ENCODE measurements at regions not wholly inside any gene's neighbourhood (a gene's known extent, or its start where the extent isn't known, plus 50 kb on each side); places are given as distances from the start of the nearest gene placed in this dataset.

- no CpG with 5 or more reads among the region's 1 CpG for WGBS
- no peak overlapping the region for H3K18ac ChIP-seq (ENCODE audit: low read depth in 1 of 2, low read length in 2 of 2)
- no peak overlapping the region for H4K8ac ChIP-seq (ENCODE audit: low read length)
- H3K14ac ChIP-seq (ENCODE audit: low read length in 2 of 2), result no peak overlapping the region
- DNase-seq, result no peak
- H3K4me3 ChIP-seq (ENCODE audit: insufficient read depth in 1 of 2, low read depth in 1 of 2, low read length in 2 of 2), result no peak overlapping the region
- H2BK12ac ChIP-seq (ENCODE audit: low read length in 2 of 2), result no peak overlapping the region
- H3K4me2 ChIP-seq (ENCODE audit: low read length, poor library complexity, severe bottlenecking), result no peak overlapping the region
- H3K9me3 ChIP-seq (ENCODE audit: control insufficient read depth, low read length), result no peaks in the 10 kb centered on the region
- no peak overlapping the region for H2BK5ac ChIP-seq (ENCODE audit: low read depth, low read length, poor library complexity, severe bottlenecking)
- H3K27me3 ChIP-seq (ENCODE audit: control insufficient read depth in 1 of 2, insufficient read depth in 1 of 2, low read length in 2 of 2), result no peaks in the 10 kb centered on the region
- no peak overlapping the region for H2BK15ac ChIP-seq (ENCODE audit: low read depth, poor library complexity, severe bottlenecking)
- no peaks in the 10 kb centered on the region for H3K36me3 ChIP-seq (ENCODE audit: control insufficient read depth in 1 of 2, insufficient read depth in 2 of 2, low read depth in 1 of 2, low read length in 2 of 2)
- no peak overlapping the region for H3K9ac ChIP-seq (ENCODE audit: low read length)
- H3K4ac ChIP-seq (ENCODE audit: low read depth in 1 of 2, low read length in 2 of 2), result no peak overlapping the region
- no peak overlapping the region for H2AFZ ChIP-seq (ENCODE audit: low read depth, low read length)
- no peak overlapping the region for H2AK5ac ChIP-seq (ENCODE audit: low read length, severe bottlenecking)
- H2BK120ac ChIP-seq (ENCODE audit: low read depth, low read length), result no peak overlapping the region
- H3K4me1 ChIP-seq (ENCODE audit: control insufficient read depth, insufficient read depth, low read depth, low read length), result no peaks in the 10 kb centered on the region
- H3K23ac ChIP-seq (ENCODE audit: low read length in 2 of 2), result no peak overlapping the region
- H4K91ac ChIP-seq (ENCODE audit: low read length), result no peak overlapping the region
- no peaks in the 10 kb centered on the region for H3K79me1 ChIP-seq (replicated peaks; ENCODE audit: low read length, poor library complexity, severe bottlenecking)
- no peak overlapping the region for H3K27ac ChIP-seq (ENCODE audit: low read length, poor library complexity, severe bottlenecking)
Observed at GRCh38 chr1:209268479-209268878, 315.0 kb upstream of the CAMK1G start.

- Histone ChIP-seq H2AK5ac (ENCODE audit: low read length, severe bottlenecking) (no peak overlapping the region), H3K4me1 (ENCODE audit: control insufficient read depth, insufficient read depth, low read depth, low read length) (no peaks in the 10 kb centered on the region), H3K18ac (ENCODE audit: low read depth in 1 of 2, low read length in 2 of 2) (no peak overlapping the region), H2BK12ac (ENCODE audit: low read length in 2 of 2) (no peak overlapping the region), H2BK120ac (ENCODE audit: low read depth, low read length) (no peak overlapping the region), H3K79me1 (replicated peaks; ENCODE audit: low read length, poor library complexity, severe bottlenecking) (no peaks in the 10 kb centered on the region), H3K23ac (ENCODE audit: low read length in 2 of 2) (no peak overlapping the region), H4K8ac (ENCODE audit: low read length) (no peak overlapping the region), H4K91ac (ENCODE audit: low read length) (no peak overlapping the region), H3K27me3 (ENCODE audit: control insufficient read depth in 1 of 2, insufficient read depth in 1 of 2, low read length in 2 of 2) (no peaks in the 10 kb centered on the region), H3K4me3 (ENCODE audit: insufficient read depth in 1 of 2, low read depth in 1 of 2, low read length in 2 of 2) (no peak overlapping the region), H3K27ac (ENCODE audit: low read length, poor library complexity, severe bottlenecking) (no peak overlapping the region), H2BK5ac (ENCODE audit: low read depth, low read length, poor library complexity, severe bottlenecking) (no peak overlapping the region), H3K14ac (ENCODE audit: low read length in 2 of 2) (no peak overlapping the region), H3K36me3 (ENCODE audit: control insufficient read depth in 1 of 2, insufficient read depth in 2 of 2, low read depth in 1 of 2, low read length in 2 of 2) (no peaks in the 10 kb centered on the region), H3K4me2 (ENCODE audit: low read length, poor library complexity, severe bottlenecking) (no peak overlapping the region), H2BK15ac (ENCODE audit: low read depth, poor library complexity, severe bottlenecking) (no peak overlapping the region), H3K9me3 (ENCODE audit: control insufficient read depth, low read length) (peaks cover 11% of the 10 kb centered on the region), H3K9ac (ENCODE audit: low read length) (no peak overlapping the region), H3K4ac (ENCODE audit: low read depth in 1 of 2, low read length in 2 of 2) (no peak overlapping the region), H2AFZ (ENCODE audit: low read depth, low read length) (no peak overlapping the region)
- DNase-seq, result no peak
- WGBS, result 100% methylated on average over 1 of the region's 3 CpGs
Observed at GRCh38 chr1:209276321-209276720, 307.2 kb upstream of the CAMK1G start.

- no peak overlapping the region for H2BK12ac ChIP-seq (ENCODE audit: low read length in 2 of 2)
- no peaks in the 10 kb centered on the region for H3K79me1 ChIP-seq (replicated peaks; ENCODE audit: low read length, poor library complexity, severe bottlenecking)
- DNase-seq, result no peak
- no peak overlapping the region for H2AFZ ChIP-seq (ENCODE audit: low read depth, low read length)
- no peak overlapping the region for H2BK120ac ChIP-seq (ENCODE audit: low read depth, low read length)
- H3K4me1 ChIP-seq (ENCODE audit: control insufficient read depth, insufficient read depth, low read depth, low read length), result no peaks in the 10 kb centered on the region
- no peaks in the 10 kb centered on the region for H3K27me3 ChIP-seq (ENCODE audit: control insufficient read depth in 1 of 2, insufficient read depth in 1 of 2, low read length in 2 of 2)
- no peak overlapping the region for H4K8ac ChIP-seq (ENCODE audit: low read length)
- WGBS, result no CpG with 5 or more reads among the region's 1 CpG
- H3K9ac ChIP-seq (ENCODE audit: low read length), result no peak overlapping the region
- no peak overlapping the region for H3K27ac ChIP-seq (ENCODE audit: low read length, poor library complexity, severe bottlenecking)
- no peak overlapping the region for H2BK5ac ChIP-seq (ENCODE audit: low read depth, low read length, poor library complexity, severe bottlenecking)
- H2BK15ac ChIP-seq (ENCODE audit: low read depth, poor library complexity, severe bottlenecking), result no peak overlapping the region
- H3K4me3 ChIP-seq (ENCODE audit: insufficient read depth in 1 of 2, low read depth in 1 of 2, low read length in 2 of 2), result no peak overlapping the region
- H3K23ac ChIP-seq (ENCODE audit: low read length in 2 of 2), result no peak overlapping the region
- no peak overlapping the region for H4K91ac ChIP-seq (ENCODE audit: low read length)
- peaks cover 11% of the 10 kb centered on the region for H3K9me3 ChIP-seq (ENCODE audit: control insufficient read depth, low read length)
- H3K14ac ChIP-seq (ENCODE audit: low read length in 2 of 2), result no peak overlapping the region
- no peak overlapping the region for H3K4ac ChIP-seq (ENCODE audit: low read depth in 1 of 2, low read length in 2 of 2)
- no peak overlapping the region for H3K4me2 ChIP-seq (ENCODE audit: low read length, poor library complexity, severe bottlenecking)
- H3K18ac ChIP-seq (ENCODE audit: low read depth in 1 of 2, low read length in 2 of 2), result no peak overlapping the region
- no peak overlapping the region for H2AK5ac ChIP-seq (ENCODE audit: low read length, severe bottlenecking)
- no peaks in the 10 kb centered on the region for H3K36me3 ChIP-seq (ENCODE audit: control insufficient read depth in 1 of 2, insufficient read depth in 2 of 2, low read depth in 1 of 2, low read length in 2 of 2)
Observed at GRCh38 chr1:209277662-209278061, 305.9 kb upstream of the CAMK1G start.

GRCh38 chr1:209291715-209292114 is 291.8 kb upstream of the CAMK1G start:
- no peak overlapping the region for H2AFZ ChIP-seq (ENCODE audit: low read depth, low read length)
- H3K27ac ChIP-seq (ENCODE audit: low read length, poor library complexity, severe bottlenecking), result no peak overlapping the region
- no peak overlapping the region for H3K4ac ChIP-seq (ENCODE audit: low read depth in 1 of 2, low read length in 2 of 2)
- no peak overlapping the region for H3K4me3 ChIP-seq (ENCODE audit: insufficient read depth in 1 of 2, low read depth in 1 of 2, low read length in 2 of 2)
- no peak for DNase-seq
- no peak overlapping the region for H2AK5ac ChIP-seq (ENCODE audit: low read length, severe bottlenecking)
- no peak overlapping the region for H2BK12ac ChIP-seq (ENCODE audit: low read length in 2 of 2)
- H3K18ac ChIP-seq (ENCODE audit: low read depth in 1 of 2, low read length in 2 of 2), result no peak overlapping the region
- no peak overlapping the region for H4K91ac ChIP-seq (ENCODE audit: low read length)
- no peak overlapping the region for H3K9ac ChIP-seq (ENCODE audit: low read length)
- no peak overlapping the region for H4K8ac ChIP-seq (ENCODE audit: low read length)
- no peaks in the 10 kb centered on the region for H3K79me1 ChIP-seq (replicated peaks; ENCODE audit: low read length, poor library complexity, severe bottlenecking)
- H3K27me3 ChIP-seq (ENCODE audit: control insufficient read depth in 1 of 2, insufficient read depth in 1 of 2, low read length in 2 of 2), result peaks cover 4 to 48% of the 10 kb centered on the region in 2 experiments
- H3K23ac ChIP-seq (ENCODE audit: low read length in 2 of 2), result no peak overlapping the region
- H3K4me2 ChIP-seq (ENCODE audit: low read length, poor library complexity, severe bottlenecking), result no peak overlapping the region
- no peak overlapping the region for H3K14ac ChIP-seq (ENCODE audit: low read length in 2 of 2)
- peaks cover 2% of the 10 kb centered on the region for H3K4me1 ChIP-seq (ENCODE audit: control insufficient read depth, insufficient read depth, low read depth, low read length)
- H2BK5ac ChIP-seq (ENCODE audit: low read depth, low read length, poor library complexity, severe bottlenecking), result no peak overlapping the region
- 13% methylated on average over 1 of the region's 1 CpG for WGBS
- H2BK15ac ChIP-seq (ENCODE audit: low read depth, poor library complexity, severe bottlenecking), result no peak overlapping the region
- no peak overlapping the region for H2BK120ac ChIP-seq (ENCODE audit: low read depth, low read length)
- H3K36me3 ChIP-seq (ENCODE audit: control insufficient read depth in 1 of 2, insufficient read depth in 2 of 2, low read depth in 1 of 2, low read length in 2 of 2), result no peaks in the 10 kb centered on the region
- no peaks in the 10 kb centered on the region for H3K9me3 ChIP-seq (ENCODE audit: control insufficient read depth, low read length)

Data from mesenchymal stem cell (in vitro differentiated cells and primary cell).